Upper lobe of right lung (tissue), 1 donor: ENCODE measurements at regions not wholly inside any gene's neighbourhood (a gene's known extent, or its start where the extent isn't known, plus 50 kb on each side); places are given as distances from the start of the nearest gene placed in this dataset.

Source experiments
- ATAC-seq: fragments of 200-7000 bp; cut with Tn5 transposase; one replicate; pipeline ENCODE4 v1.9.1; 2020; ENCODE audit warnings: mild to moderate bottlenecking, moderate library complexity
- DNase-seq: peaks from one replicate; pipeline ENCODE4 v3.0.0-alpha.2; 2020
- H3K27ac ChIP-seq: fragments of 200-600 bp; one replicate; pipeline ENCODE4 v1.8.0; 2022
- H3K27me3 ChIP-seq: fragments of 200-600 bp; one replicate; pipeline ENCODE4 v1.8.0; 2022; ENCODE audit warnings: mild to moderate bottlenecking
- H3K36me3 ChIP-seq: fragments of 200-600 bp; one replicate; pipeline ENCODE4 v1.8.0; 2022
- H3K4me1 ChIP-seq: fragments of 200-600 bp; one replicate; pipeline ENCODE4 v1.8.0; 2022
- H3K4me3 ChIP-seq: fragments of 200-600 bp; one replicate; pipeline ENCODE4 v1.8.0; 2022; ENCODE audit warnings: mild to moderate bottlenecking
- H3K9me3 ChIP-seq: fragments of 200-600 bp; one replicate; pipeline ENCODE4 v1.8.0; 2022
- CTCF ChIP-seq: fragments of 200-600 bp; IDR thresholded peaks from one replicate; pipeline ENCODE4 v1.8.0; 2022; ENCODE audit warnings: antibody characterized with exemption
- intact Hi-C: fragments of 100-400 bp; cut with DNase I; formaldehyde crosslinking; loops from one replicate; pipeline ENCODE4 v1.11.0; 2022
- donor health status: DM: no; HTN: yes; CAD: no; lungs with severe emphysema.

- intact Hi-C loops: no loop called here
- DNase-seq (no peak), ATAC-seq (peak; percentile 28)
- Histone ChIP-seq H3K4me3 (no peak overlapping the region), H3K27ac (no peak overlapping the region), H3K9me3 (no peaks in the 10 kb centered on the region), H3K27me3 (no peaks in the 10 kb centered on the region), H3K36me3 (no peaks in the 10 kb centered on the region), H3K4me1 (peaks cover 14% of the 10 kb centered on the region)
- TF ChIP-seq CTCF: no peak
Observed at GRCh38 chr4:143082701-143083100, 102.0 kb upstream of the USP38 start.

GRCh38 chr4:143083756-143084472 lies 100.8 kb upstream of the USP38 start:
- Histone ChIP-seq H3K9me3 (no peaks in the 10 kb centered on the region), H3K36me3 (no peaks in the 10 kb centered on the region), H3K4me1 (peaks cover 14% of the 10 kb centered on the region), H3K4me3 (no peak overlapping the region), H3K27me3 (no peaks in the 10 kb centered on the region), H3K27ac (no peak overlapping the region)
- DNase-seq (no peak), ATAC-seq (peak; percentile 27)
- TF ChIP-seq CTCF: no peak
- intact Hi-C loops: no loop called here

- no peak overlapping the region for H3K27ac ChIP-seq
- H3K27me3 ChIP-seq: no peaks in the 10 kb centered on the region
- ATAC-seq: peak; percentile 66
Observed at GRCh38 chr4:143084566-143084965, 100.2 kb upstream of the USP38 start.

GRCh38 chr4:143085224-143085623 lies 99.5 kb upstream of the USP38 start:
- DNase-seq: no peak

More at GRCh38 chr4:143084566-143084965, 100.2 kb upstream of the USP38 start:
- no peaks in the 10 kb centered on the region for H3K9me3 ChIP-seq
- TF ChIP-seq CTCF: no peak
- intact Hi-C loops: no loop called here
- no peak for DNase-seq
- no peaks in the 10 kb centered on the region for H3K36me3 ChIP-seq
- peaks cover 14% of the 10 kb centered on the region for H3K4me1 ChIP-seq
- no peak overlapping the region for H3K4me3 ChIP-seq

GRCh38 chr4:143085659-143086058 lies 99.1 kb upstream of the USP38 start:
- H3K27me3 ChIP-seq: no peaks in the 10 kb centered on the region
- intact Hi-C loops: no loop called here
- H3K4me1 ChIP-seq: peaks cover 14% of the 10 kb centered on the region
- TF ChIP-seq CTCF: no peak
- no peaks in the 10 kb centered on the region for H3K36me3 ChIP-seq
- H3K27ac ChIP-seq: no peak overlapping the region
- H3K4me3 ChIP-seq: no peak overlapping the region
- H3K9me3 ChIP-seq: no peaks in the 10 kb centered on the region
- ATAC-seq: peak; percentile 67
- no peak for DNase-seq

More at GRCh38 chr4:143085224-143085623, 99.5 kb upstream of the USP38 start:
- Histone ChIP-seq H3K27ac (no peak overlapping the region), H3K4me1 (peaks cover 14% of the 10 kb centered on the region), H3K4me3 (no peak overlapping the region), H3K36me3 (no peaks in the 10 kb centered on the region), H3K9me3 (no peaks in the 10 kb centered on the region), H3K27me3 (no peaks in the 10 kb centered on the region)
- intact Hi-C loops: no loop called here
- peak; percentile 44 for TF ChIP-seq CTCF
- ATAC-seq: peak; percentile 39
